ENCODE measurements at regions not wholly inside any gene's neighbourhood (a gene's known extent, or its start where the extent isn't known, plus 50 kb on each side); places are given as distances from the start of the nearest gene placed in this dataset.

DNA sequence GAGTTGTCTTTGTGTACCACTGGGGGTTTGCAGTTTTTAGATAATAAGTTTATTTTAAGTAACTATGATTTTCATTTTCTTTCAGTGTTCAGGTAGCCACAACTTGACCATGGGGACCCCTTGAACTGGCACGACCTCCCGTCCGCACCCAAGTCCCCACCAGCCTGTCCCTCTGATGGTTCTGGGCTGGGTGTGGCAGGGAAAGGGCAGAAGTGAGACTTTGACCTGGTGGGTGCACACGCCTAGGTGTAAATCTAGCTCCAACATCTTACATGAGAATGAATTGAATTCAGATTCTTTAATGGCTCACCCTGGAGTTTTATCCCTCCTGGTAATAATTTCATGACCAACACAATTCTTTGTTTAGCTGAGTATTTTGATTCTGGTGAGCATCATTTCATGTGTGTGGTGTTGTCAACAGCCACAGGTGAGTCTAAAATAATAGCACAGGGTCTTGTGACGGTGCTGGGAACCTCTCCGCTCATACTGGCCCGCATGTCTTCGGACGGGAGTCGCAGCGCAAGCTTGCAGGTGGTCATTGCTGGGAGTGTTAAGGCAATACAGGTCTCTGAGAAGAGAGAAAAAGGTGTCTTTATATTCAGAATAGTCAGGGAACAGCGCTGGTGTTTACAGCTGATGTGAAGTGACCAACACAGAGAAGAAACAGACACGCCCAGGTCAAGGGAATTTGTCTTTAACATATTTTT, 50.8 kb upstream of the POFUT2 start:
- TF ChIP-seq, protein P1, sequence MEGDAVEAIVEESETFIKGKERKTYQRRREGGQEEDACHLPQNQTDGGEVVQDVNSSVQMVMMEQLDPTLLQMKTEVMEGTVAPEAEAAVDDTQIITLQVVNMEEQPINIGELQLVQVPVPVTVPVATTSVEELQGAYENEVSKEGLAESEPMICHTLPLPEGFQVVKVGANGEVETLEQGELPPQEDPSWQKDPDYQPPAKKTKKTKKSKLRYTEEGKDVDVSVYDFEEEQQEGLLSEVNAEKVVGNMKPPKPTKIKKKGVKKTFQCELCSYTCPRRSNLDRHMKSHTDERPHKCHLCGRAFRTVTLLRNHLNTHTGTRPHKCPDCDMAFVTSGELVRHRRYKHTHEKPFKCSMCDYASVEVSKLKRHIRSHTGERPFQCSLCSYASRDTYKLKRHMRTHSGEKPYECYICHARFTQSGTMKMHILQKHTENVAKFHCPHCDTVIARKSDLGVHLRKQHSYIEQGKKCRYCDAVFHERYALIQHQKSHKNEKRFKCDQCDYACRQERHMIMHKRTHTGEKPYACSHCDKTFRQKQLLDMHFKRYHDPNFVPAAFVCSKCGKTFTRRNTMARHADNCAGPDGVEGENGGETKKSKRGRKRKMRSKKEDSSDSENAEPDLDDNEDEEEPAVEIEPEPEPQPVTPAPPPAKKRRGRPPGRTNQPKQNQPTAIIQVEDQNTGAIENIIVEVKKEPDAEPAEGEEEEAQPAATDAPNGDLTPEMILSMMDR (IDR thresholded peaks at IDR 0.05; ENCODE audit: insufficient read depth, low read depth, low read length, missing control alignments) = no peak
- no peak for DNase-seq (ENCODE audit: low read depth)
- H3K4me3 ChIP-seq (ENCODE audit: low read length) = no peak overlapping the region

DNA sequence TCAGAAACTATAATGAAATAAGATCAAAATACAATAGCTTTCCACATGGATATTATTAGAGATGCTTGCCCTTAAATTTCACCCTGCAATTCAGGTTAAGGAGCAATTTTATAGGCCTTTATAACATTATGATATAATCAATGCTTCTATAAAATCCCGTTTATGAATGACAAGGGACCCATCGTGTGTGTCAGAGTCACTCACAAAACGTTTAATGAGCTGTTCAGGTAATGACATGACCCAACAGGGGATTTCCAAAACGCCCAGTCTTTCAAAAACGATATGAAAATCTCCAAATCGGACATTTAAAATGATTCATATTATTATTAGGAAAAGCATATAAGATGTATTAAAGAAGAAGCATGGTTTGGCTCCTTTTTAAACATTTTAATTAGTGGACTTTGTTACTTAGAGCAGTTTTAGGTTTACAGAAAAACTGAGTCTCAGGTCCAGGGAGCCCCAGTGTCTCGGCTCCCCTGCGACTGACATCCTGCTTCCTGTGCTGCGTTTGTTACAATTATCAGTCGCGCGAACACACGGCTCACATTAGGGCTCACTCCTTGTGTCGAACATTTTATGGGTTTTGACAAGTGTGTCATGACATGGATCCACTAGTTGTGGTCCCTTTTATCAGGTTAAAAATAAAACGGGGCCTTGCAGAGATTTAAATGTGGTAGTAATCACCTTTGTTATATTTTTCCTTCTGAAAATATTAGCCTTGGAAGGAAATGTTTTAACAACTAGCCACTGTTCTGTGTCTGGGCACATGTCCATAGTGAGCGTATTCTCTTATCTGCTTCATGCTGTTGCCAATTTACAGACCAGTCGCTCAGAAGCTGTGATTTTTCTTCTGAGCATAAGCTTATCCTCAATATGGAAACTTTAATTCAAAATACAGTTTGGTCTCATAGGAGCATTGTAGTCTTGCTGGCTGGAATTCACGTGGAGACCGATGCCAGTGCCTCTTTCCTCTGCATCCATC, 52.0 kb upstream of the POFUT2 start:
- H3K4me3 ChIP-seq (ENCODE audit: low read length) = no peak overlapping the region
- TF ChIP-seq, protein P1 (IDR thresholded peaks at IDR 0.05; ENCODE audit: insufficient read depth, low read depth, low read length, missing control alignments) = no peak
- no peak for DNase-seq (ENCODE audit: low read depth)

DNA sequence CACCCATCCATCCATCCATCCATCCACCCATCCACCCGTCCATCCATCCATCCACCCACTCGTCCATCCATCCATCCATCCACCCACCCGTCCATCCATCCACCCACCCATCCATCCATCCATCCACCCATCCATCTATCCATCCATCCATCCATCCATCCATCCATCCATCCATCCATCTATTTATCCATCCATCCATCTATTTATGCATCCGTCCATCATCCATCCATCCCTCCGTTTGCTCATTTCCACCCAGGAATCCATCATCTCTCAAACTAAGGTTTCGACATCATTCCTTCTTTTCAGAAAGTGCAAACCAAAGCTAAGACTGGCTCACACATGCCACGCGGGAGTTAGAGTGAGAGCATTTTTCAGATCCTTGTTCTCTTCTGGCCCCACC, 52.8 kb upstream of the POFUT2 start:
- TF ChIP-seq, protein P1 (IDR thresholded peaks at IDR 0.05; ENCODE audit: insufficient read depth, low read depth, low read length, missing control alignments) = no peak
- no peak overlapping the region for H3K4me3 ChIP-seq (ENCODE audit: low read length)
- no peak for DNase-seq (ENCODE audit: low read depth)

DNA sequence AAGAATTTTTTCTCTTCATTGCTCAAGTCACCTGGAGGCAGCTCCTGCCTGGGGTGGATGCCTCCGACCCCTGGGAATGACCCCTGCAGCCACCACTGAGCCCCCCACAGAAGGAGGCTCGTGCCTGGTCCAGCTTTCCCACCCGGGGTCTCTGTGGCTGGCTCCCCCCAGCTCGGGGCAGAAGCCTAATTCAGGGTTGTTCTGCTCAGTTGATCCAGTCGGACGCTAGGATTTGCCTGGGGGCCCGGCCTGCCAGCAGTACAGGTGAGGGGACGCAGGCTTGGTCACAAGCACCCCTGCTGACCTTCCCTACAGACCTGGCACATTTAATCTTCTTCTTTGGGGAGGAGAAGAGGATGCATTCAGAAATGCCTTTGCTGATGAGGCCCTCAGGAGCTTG, 53.6 kb upstream of the POFUT2 start:
- DNase-seq (ENCODE audit: low read depth) = no peak
- TF ChIP-seq, protein P1 (IDR thresholded peaks at IDR 0.05; ENCODE audit: insufficient read depth, low read depth, low read length, missing control alignments) = no peak

DNA sequence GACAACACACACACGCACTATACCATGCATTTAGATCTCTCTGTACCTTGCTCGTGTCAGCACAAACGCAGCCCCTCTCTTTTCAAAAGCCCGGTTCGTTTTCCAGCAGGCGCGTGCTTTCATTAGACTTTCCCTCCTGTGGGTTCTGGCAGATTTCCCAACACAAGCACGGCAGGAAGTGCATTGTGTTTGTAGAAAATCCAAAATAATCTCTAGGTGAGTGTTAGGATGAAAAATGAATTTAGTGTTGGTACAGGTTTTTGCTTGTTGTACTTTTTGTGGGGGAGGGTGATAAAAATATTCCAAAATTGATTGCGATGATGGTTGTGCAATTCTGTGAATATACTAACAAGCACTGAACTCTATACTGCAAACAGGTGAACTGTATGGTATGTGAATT, 54.1 kb upstream of the POFUT2 start:
- TF ChIP-seq, protein P1 (IDR thresholded peaks at IDR 0.05; ENCODE audit: insufficient read depth, low read depth, low read length, missing control alignments) = no peak
- no peak overlapping the region for H3K4me3 ChIP-seq (ENCODE audit: low read length)
- DNase-seq (ENCODE audit: low read depth) = peak; percentile 70

More for the DNA sequence above, 53.6 kb upstream of the POFUT2 start:
- H3K4me3 ChIP-seq (ENCODE audit: low read length) = no peak overlapping the region

DNA sequence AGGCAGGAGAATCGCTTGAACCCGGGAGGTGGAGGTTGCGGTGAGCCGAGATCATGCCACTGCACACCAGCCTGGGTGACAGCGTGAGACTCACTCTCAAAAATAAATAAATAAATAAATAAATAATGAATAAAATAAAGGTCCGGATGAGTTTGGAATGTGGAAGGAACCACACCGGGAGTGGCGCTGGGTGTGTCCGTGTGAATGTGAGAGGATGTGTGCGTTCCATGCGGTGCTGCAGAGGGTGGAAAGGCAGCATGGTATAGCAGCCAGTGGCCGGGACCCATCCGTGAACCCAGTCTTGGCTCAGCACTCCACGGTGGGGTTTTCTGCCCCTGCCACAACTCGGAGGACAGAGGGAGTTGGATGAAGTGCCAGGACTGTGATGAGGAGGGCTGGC, 56.2 kb upstream of the POFUT2 start:
- no peak overlapping the region for H3K4me3 ChIP-seq (ENCODE audit: low read length)
- DNase-seq (ENCODE audit: low read depth) = no peak
- TF ChIP-seq, protein P1 (IDR thresholded peaks at IDR 0.05; ENCODE audit: insufficient read depth, low read depth, low read length, missing control alignments) = no peak

All from epithelial cell of esophagus (primary cell).